Hepatocyte (in vitro differentiated cells): ENCODE measurements at regions not wholly inside any gene's neighbourhood (a gene's known extent, or its start where the extent isn't known, plus 50 kb on each side); places are given as distances from the start of the nearest gene placed in this dataset.
"Not testable (repeated sequence)": the region's sequence is repeated elsewhere in the genome, so short reads cannot be mapped to it uniquely, and the experiment has no call there.

Source experiments
- CTCF ChIP-seq: fragments of 200-600 bp; sonication (generic); IDR thresholded peaks from 2 replicates; pipeline ENCODE4 v1.5.1; 2016; ENCODE audit warnings: antibody characterized with exemption, mild to moderate bottlenecking; ENCODE audit not compliant: poor library complexity
- EZH2 ChIP-seq: fragments of 200-600 bp; sonication (generic); IDR thresholded peaks from 2 replicates; pipeline ENCODE4 v1.6.1; 2016; ENCODE audit warnings: antibody characterized with exemption, mild to moderate bottlenecking, borderline replicate concordance
- EZH2phosphoT487 ChIP-seq: fragments of 200-600 bp; sonication (generic); IDR thresholded peaks from one replicate; pipeline ENCODE4 v1.6.1; 2018; ENCODE audit warnings: antibody characterized with exemption, mild to moderate bottlenecking, low read depth, moderate library complexity; ENCODE audit not compliant: unreplicated experiment, severe bottlenecking

- TF ChIP-seq EZH2, CTCF, EZH2phosphoT487: not testable (repeated sequence)
Observed at GRCh38 chr1:83481284-83481683, 517.6 kb downstream of the TTLL7 start.
